Keratinocyte (primary cell): ENCODE measurements at regions not wholly inside any gene's neighbourhood (a gene's known extent, or its start where the extent isn't known, plus 50 kb on each side); places are given as distances from the start of the nearest gene placed in this dataset.

ENCODE experiments used
- DNase-seq: peaks from one replicate; pipeline ENCODE4 v3.0.0-alpha.2; 2011; ENCODE audit warnings: low read depth, missing footprints, low spot score
- FAIRE-seq: peaks from 2 replicates; lab custom pipeline; 2011; peaks lifted over from hg19 to GRCh38; lab: Jason Lieb, UNC
- H2AFZ ChIP-seq: 2 replicates; pipeline ENCODE4 v1.6.0; 2012; ENCODE audit warnings: low read length, control low read depth, inconsistent platforms; ENCODE audit not compliant: control insufficient read depth
- H3K27ac ChIP-seq: 2 replicates; pipeline ENCODE4 v1.5.1; 2011; ENCODE audit warnings: low read length; ENCODE audit not compliant: control insufficient read depth, insufficient read depth
- H3K27me3 ChIP-seq: 3 replicates; pipeline ENCODE4 v1.6.0; 2011; ENCODE audit warnings: low read length; ENCODE audit not compliant: control insufficient read depth, insufficient read depth; ENCODE audit errors: extremely low read depth
- H3K36me3 ChIP-seq, 2 experiments: 2 replicates in 1 of 2; 3 replicates in 1 of 2; pipeline ENCODE4 v1.5.1; 2011; ENCODE audit warnings: low read length in 2 of 2, mild to moderate bottlenecking in 1 of 2; ENCODE audit not compliant: control insufficient read depth in 2 of 2, insufficient read depth in 2 of 2; ENCODE audit errors: extremely low read depth in 1 of 2
- H3K4me1 ChIP-seq: 3 replicates; pipeline ENCODE4 v1.5.1; 2011; ENCODE audit warnings: low read length; ENCODE audit not compliant: control insufficient read depth, insufficient read depth; ENCODE audit errors: extremely low read depth
- H3K4me2 ChIP-seq: 3 replicates; pipeline ENCODE4 v1.6.0; 2011; ENCODE audit warnings: low read depth, low read length; ENCODE audit not compliant: control insufficient read depth, insufficient read depth; ENCODE audit errors: extremely low read depth
- H3K4me3 ChIP-seq, 3 experiments: fragments of 200-600 bp in 1 of 3; sonication (generic) in 1 of 3; 2 replicates in 2 of 3; 3 replicates in 1 of 3; pipeline ENCODE4 v1.5.1; 2011 to 2016; ENCODE audit warnings: low read length in 3 of 3, mild to moderate bottlenecking in 3 of 3, control low read depth in 2 of 3, inconsistent platforms in 1 of 3, low read depth in 1 of 3, mixed read lengths in 1 of 3, mixed run types in 1 of 3, moderate library complexity in 1 of 3; ENCODE audit not compliant: control insufficient read depth in 2 of 3, insufficient read depth in 2 of 3; ENCODE audit errors: extremely low read depth in 1 of 3
- H3K79me2 ChIP-seq: 2 replicates; pipeline ENCODE4 v1.6.0; 2012; ENCODE audit warnings: low read length; ENCODE audit not compliant: control insufficient read depth, insufficient read depth
- H3K9ac ChIP-seq: 3 replicates; pipeline ENCODE4 v1.6.0; 2011; ENCODE audit warnings: low read length; ENCODE audit not compliant: control insufficient read depth, insufficient read depth; ENCODE audit errors: extremely low read depth
- H3K9me1 ChIP-seq: 3 replicates; pipeline ENCODE4 v1.6.0; 2011; ENCODE audit warnings: low read length; ENCODE audit not compliant: control insufficient read depth, insufficient read depth; ENCODE audit errors: extremely low read depth
- H3K9me3 ChIP-seq: 2 replicates; pipeline ENCODE4 v1.5.1; 2012; ENCODE audit warnings: low read depth, low read length; ENCODE audit not compliant: control insufficient read depth
- H4K20me1 ChIP-seq: 3 replicates; pipeline ENCODE4 v1.6.0; 2011; ENCODE audit warnings: low read length; ENCODE audit not compliant: control insufficient read depth, insufficient read depth; ENCODE audit errors: extremely low read depth
- EZH2 ChIP-seq: IDR thresholded peaks from one replicate; pipeline ENCODE4 v1.6.1; 2012; ENCODE audit warnings: inconsistent platforms, mild to moderate bottlenecking, low read length, moderate library complexity
- dilution Hi-C: fragments of 300-500 bp; cut with MboI; formaldehyde crosslinking; loops from one replicate; pipeline ENCODE4 v1.7.0; 2020; ENCODE audit warnings: low sequenced_read_pairs; ENCODE audit not compliant: extremely low pct_ligation_motif_present
- TF ChIP-seq, protein P1 (sequence below), 3 experiments: IDR thresholded peaks in 1 of 3; conservative IDR thresholded peaks in 1 of 3; optimal IDR thresholded peaks in 1 of 3; 2 replicates in 2 of 3; 3 replicates in 1 of 3; pipeline versions ENCODE3 to v1.5.1; 2011; ENCODE audit warnings: low read length in 3 of 3, mild to moderate bottlenecking in 3 of 3, moderate library complexity in 2 of 3, control low read depth in 1 of 3, inconsistent platforms in 1 of 3; ENCODE audit not compliant: insufficient read depth in 2 of 3; ENCODE audit errors: extremely low read depth in 1 of 3

DNA sequence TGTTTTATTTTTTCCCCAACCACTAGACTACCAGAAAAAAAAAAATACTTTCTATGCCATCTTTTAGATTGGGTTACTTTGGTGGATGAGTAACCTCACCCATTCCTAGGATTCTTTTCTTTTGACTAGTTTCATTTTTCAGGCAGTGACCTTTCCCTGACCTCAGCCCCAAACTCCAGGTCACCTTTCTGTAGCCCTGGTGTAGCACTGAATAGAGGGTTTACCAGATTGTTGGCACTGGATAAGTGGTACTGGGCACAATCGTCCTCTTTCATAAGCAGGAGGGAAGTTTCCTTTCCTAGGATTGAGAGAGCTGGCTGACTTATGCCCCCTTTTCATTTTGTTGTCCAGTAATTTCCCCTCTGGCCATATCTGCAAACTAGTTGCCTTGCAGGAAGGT lies 169.4 kb upstream of the TMEM161B start:
- H3K27ac ChIP-seq = no peak overlapping the region
- no peak for DNase-seq

DNA sequence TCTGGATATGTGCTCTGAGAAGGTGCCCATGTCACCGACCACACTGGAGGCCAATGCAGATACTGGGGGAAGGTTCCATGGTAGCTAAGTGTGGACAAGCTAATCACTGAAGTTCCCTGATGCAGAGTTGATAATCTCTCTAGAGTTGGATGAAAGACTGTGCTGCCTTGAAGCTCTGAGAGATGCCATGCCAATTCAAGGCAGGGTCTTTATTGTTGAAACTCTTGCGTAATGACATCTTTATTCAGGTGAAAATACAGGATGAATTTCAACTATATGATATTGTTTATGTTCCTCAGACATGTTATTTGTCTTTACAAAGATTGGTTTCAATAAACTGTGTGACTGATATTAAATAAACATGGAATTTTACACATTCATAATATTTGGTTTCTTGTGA lies 167.6 kb upstream of the TMEM161B start:
- H3K4me2 ChIP-seq = no peak overlapping the region
- no peaks in the 10 kb centered on the region for H4K20me1 ChIP-seq
- H3K27ac ChIP-seq = no peak overlapping the region
- TF ChIP-seq, protein P1, sequence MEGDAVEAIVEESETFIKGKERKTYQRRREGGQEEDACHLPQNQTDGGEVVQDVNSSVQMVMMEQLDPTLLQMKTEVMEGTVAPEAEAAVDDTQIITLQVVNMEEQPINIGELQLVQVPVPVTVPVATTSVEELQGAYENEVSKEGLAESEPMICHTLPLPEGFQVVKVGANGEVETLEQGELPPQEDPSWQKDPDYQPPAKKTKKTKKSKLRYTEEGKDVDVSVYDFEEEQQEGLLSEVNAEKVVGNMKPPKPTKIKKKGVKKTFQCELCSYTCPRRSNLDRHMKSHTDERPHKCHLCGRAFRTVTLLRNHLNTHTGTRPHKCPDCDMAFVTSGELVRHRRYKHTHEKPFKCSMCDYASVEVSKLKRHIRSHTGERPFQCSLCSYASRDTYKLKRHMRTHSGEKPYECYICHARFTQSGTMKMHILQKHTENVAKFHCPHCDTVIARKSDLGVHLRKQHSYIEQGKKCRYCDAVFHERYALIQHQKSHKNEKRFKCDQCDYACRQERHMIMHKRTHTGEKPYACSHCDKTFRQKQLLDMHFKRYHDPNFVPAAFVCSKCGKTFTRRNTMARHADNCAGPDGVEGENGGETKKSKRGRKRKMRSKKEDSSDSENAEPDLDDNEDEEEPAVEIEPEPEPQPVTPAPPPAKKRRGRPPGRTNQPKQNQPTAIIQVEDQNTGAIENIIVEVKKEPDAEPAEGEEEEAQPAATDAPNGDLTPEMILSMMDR (optimal IDR thresholded peaks at IDR 0.05 in 1 of 3, IDR thresholded peaks at IDR 0.05 in 1 of 3, conservative IDR thresholded peaks at IDR 0.05 in 1 of 3; ENCODE audit: extremely low read depth in 1 of 3, insufficient read depth in 2 of 3, low read length in 3 of 3) = no peak
- TF ChIP-seq EZH2 = no peak
- H3K9me1 ChIP-seq = no peaks in the 10 kb centered on the region
- H2AFZ ChIP-seq = no peak overlapping the region
- no peaks in the 10 kb centered on the region for H3K4me1 ChIP-seq
- dilution Hi-C loops = no loop called here
- H3K79me2 ChIP-seq = no peaks in the 10 kb centered on the region
- no peak overlapping the region for H3K4me3 ChIP-seq
- H3K9me3 ChIP-seq = no peaks in the 10 kb centered on the region
- no peak overlapping the region for H3K9ac ChIP-seq
- H3K36me3 ChIP-seq = no peaks in the 10 kb centered on the region
- DNase-seq = no peak
- FAIRE-seq = no peak
- no peaks in the 10 kb centered on the region for H3K27me3 ChIP-seq

More for the DNA sequence above, 169.4 kb upstream of the TMEM161B start:
- H3K79me2 ChIP-seq = no peaks in the 10 kb centered on the region
- no peak overlapping the region for H2AFZ ChIP-seq
- no peaks in the 10 kb centered on the region for H3K27me3 ChIP-seq
- H3K9ac ChIP-seq = no peak overlapping the region
- H3K4me2 ChIP-seq = no peak overlapping the region
- H3K4me3 ChIP-seq = no peak overlapping the region
- dilution Hi-C loops = no loop called here
- no peak for FAIRE-seq
- no peaks in the 10 kb centered on the region for H3K4me1 ChIP-seq
- H3K9me3 ChIP-seq = no peaks in the 10 kb centered on the region
- H3K36me3 ChIP-seq = no peaks in the 10 kb centered on the region
- no peaks in the 10 kb centered on the region for H3K9me1 ChIP-seq
- no peaks in the 10 kb centered on the region for H4K20me1 ChIP-seq
- TF ChIP-seq EZH2 = no peak
- TF ChIP-seq, protein P1 (optimal IDR thresholded peaks at IDR 0.05 in 1 of 3, IDR thresholded peaks at IDR 0.05 in 1 of 3, conservative IDR thresholded peaks at IDR 0.05 in 1 of 3; ENCODE audit: extremely low read depth in 1 of 3, insufficient read depth in 2 of 3, low read length in 3 of 3) = no peak
